GM19467 (cell line): ENCODE measurements at regions not wholly inside any gene's neighbourhood (a gene's known extent, or its start where the extent isn't known, plus 50 kb on each side); places are given as distances from the start of the nearest gene placed in this dataset.
"Not testable (repeated sequence)": the region's sequence is repeated elsewhere in the genome, so short reads cannot be mapped to it uniquely, and the experiment has no call there.

Experiments
- ATAC-seq: cut with Tn5 transposase; IDR thresholded peaks from one replicate; pipeline ENCODE4 v1.9.1; 2021; ENCODE audit warnings: mild to moderate bottlenecking, moderate library complexity; ENCODE audit not compliant: unreplicated experiment

GRCh38 chr3:103297502-103297901 is 862.7 kb downstream of the ZPLD1 start:
- not testable (repeated sequence) for ATAC-seq

- no peak for ATAC-seq
These were observed 871.3 kb downstream of the ZPLD1 start for GRCh38 chr3:103306104-103306503.

GRCh38 chr3:103308921-103309320 is 874.1 kb downstream of the ZPLD1 start:
- ATAC-seq: no peak

- no peak for ATAC-seq
These were observed 885.1 kb downstream of the ZPLD1 start for GRCh38 chr3:103319912-103320311.

GRCh38 chr3:103337179-103337845 is 902.5 kb downstream of the ZPLD1 start:
- no peak for ATAC-seq

- no peak for ATAC-seq
These were observed 906.3 kb downstream of the ZPLD1 start for GRCh38 chr3:103341078-103341606.

GRCh38 chr3:103342205-103342731 is 907.5 kb downstream of the ZPLD1 start:
- ATAC-seq: no peak

GRCh38 chr3:103349760-103350159 is 914.9 kb downstream of the ZPLD1 start:
- ATAC-seq: no peak

GRCh38 chr3:103365467-103365866 is 930.7 kb downstream of the ZPLD1 start:
- ATAC-seq: no peak

- ATAC-seq: no peak
These were observed 932.7 kb downstream of the ZPLD1 start for GRCh38 chr3:103367481-103367880.

GRCh38 chr3:103371411-103371810 is 936.6 kb downstream of the ZPLD1 start:
- no peak for ATAC-seq

- no peak for ATAC-seq
These were observed 937.2 kb downstream of the ZPLD1 start for GRCh38 chr3:103372031-103372430.

- ATAC-seq: no peak
These were observed 945.6 kb downstream of the ZPLD1 start for GRCh38 chr3:103380391-103380790.

GRCh38 chr3:103381296-103382079 is 946.7 kb downstream of the ZPLD1 start:
- no peak for ATAC-seq

GRCh38 chr3:103385961-103386656 is 951.3 kb downstream of the ZPLD1 start:
- ATAC-seq: no peak

- no peak for ATAC-seq
These were observed 953.4 kb downstream of the ZPLD1 start for GRCh38 chr3:103388214-103388613.

- no peak for ATAC-seq
These were observed 954.5 kb downstream of the ZPLD1 start for GRCh38 chr3:103389356-103389755.

GRCh38 chr3:103393395-103394186 is 958.8 kb downstream of the ZPLD1 start:
- ATAC-seq: no peak

GRCh38 chr3:103403191-103403590 is 968.4 kb downstream of the ZPLD1 start:
- ATAC-seq: no peak

GRCh38 chr3:103406320-103406850 is 971.6 kb downstream of the ZPLD1 start:
- no peak for ATAC-seq
